NCI-H1694 treated with DMSO at 0.1 percent for 48 hours (cell line): ENCODE measurements at regions not wholly inside any gene's neighbourhood (a gene's known extent, or its start where the extent isn't known, plus 50 kb on each side); places are given as distances from the start of the nearest gene placed in this dataset.
"Not testable (repeated sequence)": the region's sequence is repeated elsewhere in the genome, so short reads cannot be mapped to it uniquely, and the experiment has no call there.

Experiments used
- DNase-seq: peaks from one replicate; lab custom pipeline; 2025; lab: John Stamatoyannopoulos, UW

- DNase-seq = no peak
Measured at GRCh38 chr5:166068547-166069335, 2222.7 kb upstream of the WWC1 start.

- no peak for DNase-seq
Measured at GRCh38 chr5:166073901-166074581, 2217.4 kb upstream of the WWC1 start.

GRCh38 chr5:166074582-166075481 lies 2216.6 kb upstream of the WWC1 start:
- DNase-seq = no peak

GRCh38 chr5:166083183-166083959 lies 2208.1 kb upstream of the WWC1 start:
- no peak for DNase-seq

- DNase-seq = no peak
Measured at GRCh38 chr5:166086568-166086967, 2204.9 kb upstream of the WWC1 start.

- DNase-seq = no peak
Measured at GRCh38 chr5:166088389-166089039, 2202.9 kb upstream of the WWC1 start.

GRCh38 chr5:166091931-166092330 lies 2199.5 kb upstream of the WWC1 start:
- DNase-seq = no peak

GRCh38 chr5:166093312-166093711 lies 2198.1 kb upstream of the WWC1 start:
- no peak for DNase-seq

GRCh38 chr5:166102947-166103346 lies 2188.5 kb upstream of the WWC1 start:
- no peak for DNase-seq

- no peak for DNase-seq
Measured at GRCh38 chr5:166111021-166111420, 2180.4 kb upstream of the WWC1 start.

GRCh38 chr5:166117072-166118066 lies 2174.1 kb upstream of the WWC1 start:
- DNase-seq = no peak

GRCh38 chr5:166119506-166119905 lies 2171.9 kb upstream of the WWC1 start:
- no peak for DNase-seq

- DNase-seq = no peak
Measured at GRCh38 chr5:166123717-166124116, 2167.7 kb upstream of the WWC1 start.

GRCh38 chr5:166127766-166128570 lies 2163.5 kb upstream of the WWC1 start:
- no peak for DNase-seq

GRCh38 chr5:166145107-166145506 lies 2146.3 kb upstream of the WWC1 start:
- DNase-seq = not testable (repeated sequence)

GRCh38 chr5:166163996-166164610 lies 2127.3 kb upstream of the WWC1 start:
- no peak for DNase-seq

GRCh38 chr5:166165596-166165995 lies 2125.8 kb upstream of the WWC1 start:
- no peak for DNase-seq

- no peak for DNase-seq
Measured at GRCh38 chr5:166166071-166166470, 2125.4 kb upstream of the WWC1 start.

- DNase-seq = no peak
Measured at GRCh38 chr5:166172597-166172996, 2118.8 kb upstream of the WWC1 start.
